Endodermal cell (in vitro differentiated cells): ENCODE measurements at regions not wholly inside any gene's neighbourhood (a gene's known extent, or its start where the extent isn't known, plus 50 kb on each side); places are given as distances from the start of the nearest gene placed in this dataset.

Experiments used
- DNase-seq: peaks from one replicate; pipeline ENCODE4 v3.0.0-alpha.2; 2017
- H3K27ac ChIP-seq: 2 replicates; pipeline ENCODE4 v1.5.1; 2013; ENCODE audit warnings: mild to moderate bottlenecking, low read depth, low read length, moderate library complexity
- H3K27me3 ChIP-seq: 2 replicates; pipeline ENCODE4 v1.6.1; 2013; ENCODE audit warnings: mild to moderate bottlenecking, low read length, moderate library complexity; ENCODE audit not compliant: insufficient read depth, control insufficient read depth, poor library complexity, severe bottlenecking
- H3K36me3 ChIP-seq: 2 replicates; pipeline ENCODE4 v1.7.0; 2013; ENCODE audit warnings: mild to moderate bottlenecking, low read length, moderate library complexity; ENCODE audit not compliant: control insufficient read depth, insufficient read depth
- H3K4me1 ChIP-seq: one replicate; pipeline ENCODE4 v1.7.0; 2013; ENCODE audit warnings: low read length; ENCODE audit not compliant: control insufficient read depth, insufficient read depth
- H3K4me3 ChIP-seq: 2 replicates; pipeline ENCODE4 v1.5.1; 2013; ENCODE audit warnings: mild to moderate bottlenecking, low read length, moderate library complexity
- H3K9ac ChIP-seq: 2 replicates; pipeline ENCODE4 v1.6.1; 2013; ENCODE audit warnings: mild to moderate bottlenecking, low read length, moderate library complexity; ENCODE audit not compliant: poor library complexity, severe bottlenecking; ENCODE audit errors: extremely low read depth
- H3K9me3 ChIP-seq: 2 replicates; pipeline ENCODE4 v1.6.1; 2013; ENCODE audit warnings: mild to moderate bottlenecking, low read length, moderate library complexity; ENCODE audit not compliant: control insufficient read depth
- H3K27ac Mint-ChIP-seq: 2 replicates; pipeline ENCODE4 v1.8.0; 2020; ENCODE audit warnings: mixed read lengths
- H3K27me3 Mint-ChIP-seq: 2 replicates; pipeline ENCODE4 v1.8.0; 2021; ENCODE audit warnings: mild to moderate bottlenecking, mixed read lengths; ENCODE audit not compliant: insufficient read depth
- H3K36me3 Mint-ChIP-seq: 2 replicates; pipeline ENCODE4 v1.8.0; 2020; ENCODE audit warnings: low read depth, mixed read lengths
- H3K4me1 Mint-ChIP-seq: 2 replicates; pipeline ENCODE4 v1.8.0; 2020; ENCODE audit warnings: mixed read lengths
- H3K4me3 Mint-ChIP-seq: 2 replicates; pipeline ENCODE4 v1.8.0; 2020; ENCODE audit warnings: mild to moderate bottlenecking, moderate library complexity, mixed read lengths
- H3K9me3 Mint-ChIP-seq: 2 replicates; pipeline ENCODE4 v1.8.0; 2020; ENCODE audit warnings: mild to moderate bottlenecking, mixed read lengths
- CTCF ChIP-seq: fragments of 200-600 bp; sonication (generic); conservative IDR thresholded peaks from 2 replicates; pipeline ENCODE4 v1.5.0; 2021; ENCODE audit warnings: antibody characterized with exemption, mild to moderate bottlenecking
- WGBS, 2 experiments: methylation state at CpG; one replicate each; pipeline versions ENCODE4 v1.1.5 to v1.1.7; 2013; ENCODE audit warnings: missing lambda C conversion rate in 2 of 2, mixed read lengths in 1 of 2; ENCODE audit not compliant: insufficient coverage in 1 of 2, insufficient read length in 1 of 2; 5-methylcytosine and 5-hydroxymethylcytosine counted together

GRCh38 chr18:49672853-49673252 is 111.0 kb downstream of the LIPG start:
- H3K9me3 ChIP-seq = peaks cover 7% of the 10 kb centered on the region
- no peak for DNase-seq
- Mint-ChIP-seq H3K36me3 (no peaks in the 10 kb centered on the region), H3K27ac (no peak overlapping the region), H3K4me3 (no peak overlapping the region), H3K4me1 (peaks cover 16% of the 10 kb centered on the region), H3K9me3 (no peaks in the 10 kb centered on the region), H3K27me3 (peaks cover 10% of the 10 kb centered on the region)
- no peak overlapping the region for H3K4me3 ChIP-seq
- peaks cover 4% of the 10 kb centered on the region for H3K4me1 ChIP-seq
- WGBS, 2 experiments = 93 to 100% methylated on average over 1 of the region's 1 CpG
- H3K27ac ChIP-seq = no peak overlapping the region
- H3K9ac ChIP-seq = no peak overlapping the region
- no peak for TF ChIP-seq CTCF
- no peaks in the 10 kb centered on the region for H3K27me3 ChIP-seq
- no peaks in the 10 kb centered on the region for H3K36me3 ChIP-seq

- no peaks in the 10 kb centered on the region for H3K27me3 ChIP-seq
- WGBS, 2 experiments = 59 to 82% methylated on average over 3 to 5 of the region's 5 CpGs
- Mint-ChIP-seq H3K4me1 (peaks cover 36% of the 10 kb centered on the region), H3K9me3 (no peaks in the 10 kb centered on the region), H3K27ac (peak overlapping the region; percentile 85), H3K36me3 (no peaks in the 10 kb centered on the region), H3K4me3 (no peak overlapping the region), H3K27me3 (peaks cover 8% of the 10 kb centered on the region)
- H3K9me3 ChIP-seq = peaks cover 7% of the 10 kb centered on the region
- no peaks in the 10 kb centered on the region for H3K36me3 ChIP-seq
- H3K4me3 ChIP-seq = peak overlapping the region; percentile 54
- no peak for TF ChIP-seq CTCF
- peak overlapping the region; percentile 58 for H3K27ac ChIP-seq
- H3K9ac ChIP-seq = no peak overlapping the region
- peaks cover 18% of the 10 kb centered on the region for H3K4me1 ChIP-seq
- no peak for DNase-seq
These were observed 107.5 kb downstream of the LIPG start for GRCh38 chr18:49669403-49669802.

- no peak for TF ChIP-seq CTCF
- no peaks in the 10 kb centered on the region for H3K36me3 ChIP-seq
- peak overlapping the region; percentile 58 for H3K27ac ChIP-seq
- WGBS, 2 experiments = 34 to 35% methylated on average over 6 to 8 of the region's 8 CpGs
- Mint-ChIP-seq H3K9me3 (no peaks in the 10 kb centered on the region), H3K4me1 (peaks cover 40% of the 10 kb centered on the region), H3K27ac (peak overlapping the region; percentile 85), H3K4me3 (no peak overlapping the region), H3K27me3 (peaks cover 8% of the 10 kb centered on the region), H3K36me3 (no peaks in the 10 kb centered on the region)
- peaks cover 7% of the 10 kb centered on the region for H3K9me3 ChIP-seq
- H3K4me3 ChIP-seq = peak overlapping the region; percentile 54
- no peak overlapping the region for H3K9ac ChIP-seq
- DNase-seq = peak; percentile 79
- H3K27me3 ChIP-seq = no peaks in the 10 kb centered on the region
- H3K4me1 ChIP-seq = peaks cover 18% of the 10 kb centered on the region
These were observed 106.9 kb downstream of the LIPG start for GRCh38 chr18:49668574-49669275.
